SH-SY5Y (cell line): ENCODE measurements at regions not wholly inside any gene's neighbourhood (a gene's known extent, or its start where the extent isn't known, plus 50 kb on each side); places are given as distances from the start of the nearest gene placed in this dataset.

Experiments used
- GATA2 ChIP-seq: IDR thresholded peaks from 2 replicates; pipeline ENCODE4 v1.6.1; 2011; ENCODE audit warnings: mild to moderate bottlenecking, low read depth, low read length
- GATA3 ChIP-seq: IDR thresholded peaks from 2 replicates; pipeline ENCODE4 v1.6.1; 2011; ENCODE audit warnings: low read depth, mild to moderate bottlenecking, low read length, moderate library complexity

- TF ChIP-seq GATA3 = no peak
- TF ChIP-seq GATA2 = no peak
Observed at GRCh38 chr7:45252248-45252647, 94.7 kb downstream of the RAMP3 start.
